ENCODE measurements at regions not wholly inside any gene's neighbourhood (a gene's known extent, or its start where the extent isn't known, plus 50 kb on each side); places are given as distances from the start of the nearest gene placed in this dataset.

- Histone ChIP-seq H3K4me3 (ENCODE audit: low read length) (no peak overlapping the region), H4K20me1 (ENCODE audit: insufficient read depth, low read length) (no peaks in the 10 kb centered on the region), H3K36me3 (replicated peaks; ENCODE audit: insufficient read depth, low read length) (no peaks in the 10 kb centered on the region), H3K27me3 (replicated peaks; ENCODE audit: insufficient read depth, low read length) (no peaks in the 10 kb centered on the region), H3K4me1 (ENCODE audit: low read length) (no peaks in the 10 kb centered on the region), H3K4me2 (ENCODE audit: low read depth, low read length) (no peak overlapping the region), H3K27ac (ENCODE audit: low read length) (no peak overlapping the region), H3K9me3 (replicated peaks; ENCODE audit: insufficient read depth, low read length) (no peaks in the 10 kb centered on the region), H2AFZ (ENCODE audit: low read length) (no peak overlapping the region), H3K9me2 (replicated peaks; ENCODE audit: insufficient read depth, low read length) (no peaks in the 10 kb centered on the region), H3F3A (ENCODE audit: insufficient read depth, low read length) (no peaks in the 10 kb centered on the region), H3K9ac (ENCODE audit: low read length) (no peak overlapping the region), H3K79me2 (ENCODE audit: low read length) (no peaks in the 10 kb centered on the region)
- TF ChIP-seq, protein P1, sequence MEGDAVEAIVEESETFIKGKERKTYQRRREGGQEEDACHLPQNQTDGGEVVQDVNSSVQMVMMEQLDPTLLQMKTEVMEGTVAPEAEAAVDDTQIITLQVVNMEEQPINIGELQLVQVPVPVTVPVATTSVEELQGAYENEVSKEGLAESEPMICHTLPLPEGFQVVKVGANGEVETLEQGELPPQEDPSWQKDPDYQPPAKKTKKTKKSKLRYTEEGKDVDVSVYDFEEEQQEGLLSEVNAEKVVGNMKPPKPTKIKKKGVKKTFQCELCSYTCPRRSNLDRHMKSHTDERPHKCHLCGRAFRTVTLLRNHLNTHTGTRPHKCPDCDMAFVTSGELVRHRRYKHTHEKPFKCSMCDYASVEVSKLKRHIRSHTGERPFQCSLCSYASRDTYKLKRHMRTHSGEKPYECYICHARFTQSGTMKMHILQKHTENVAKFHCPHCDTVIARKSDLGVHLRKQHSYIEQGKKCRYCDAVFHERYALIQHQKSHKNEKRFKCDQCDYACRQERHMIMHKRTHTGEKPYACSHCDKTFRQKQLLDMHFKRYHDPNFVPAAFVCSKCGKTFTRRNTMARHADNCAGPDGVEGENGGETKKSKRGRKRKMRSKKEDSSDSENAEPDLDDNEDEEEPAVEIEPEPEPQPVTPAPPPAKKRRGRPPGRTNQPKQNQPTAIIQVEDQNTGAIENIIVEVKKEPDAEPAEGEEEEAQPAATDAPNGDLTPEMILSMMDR (IDR thresholded peaks at IDR 0.05; ENCODE audit: low read length) = no peak
- TF ChIP-seq EZH2phosphoT487 (IDR thresholded peaks at IDR 0.05; ENCODE audit: low read length) (no peak), EZH2 (optimal IDR thresholded peaks at IDR 0.05; ENCODE audit: low read depth, low read length) (no peak)
- no peak for DNase-seq
Observed at GRCh38 chr13:62964522-62964921, 1548.9 kb upstream of the PCDH20 start.

- H3F3A ChIP-seq (ENCODE audit: insufficient read depth, low read length) = no peaks in the 10 kb centered on the region
- H4K20me1 ChIP-seq (ENCODE audit: insufficient read depth, low read length) = no peaks in the 10 kb centered on the region
- H3K9ac ChIP-seq (ENCODE audit: low read length) = no peak overlapping the region
- TF ChIP-seq EZH2 (optimal IDR thresholded peaks at IDR 0.05; ENCODE audit: low read depth, low read length) = no peak
- TF ChIP-seq, protein P1 (IDR thresholded peaks at IDR 0.05; ENCODE audit: low read length) = no peak
- TF ChIP-seq EZH2phosphoT487 (IDR thresholded peaks at IDR 0.05; ENCODE audit: low read length) = no peak
- H3K27me3 ChIP-seq (replicated peaks; ENCODE audit: insufficient read depth, low read length) = no peaks in the 10 kb centered on the region
- no peaks in the 10 kb centered on the region for H3K9me3 ChIP-seq (replicated peaks; ENCODE audit: insufficient read depth, low read length)
- H2AFZ ChIP-seq (ENCODE audit: low read length) = no peak overlapping the region
- no peak for DNase-seq
- no peak overlapping the region for H3K4me2 ChIP-seq (ENCODE audit: low read depth, low read length)
- no peaks in the 10 kb centered on the region for H3K36me3 ChIP-seq (replicated peaks; ENCODE audit: insufficient read depth, low read length)
- H3K9me2 ChIP-seq (replicated peaks; ENCODE audit: insufficient read depth, low read length) = no peaks in the 10 kb centered on the region
- no peak overlapping the region for H3K27ac ChIP-seq (ENCODE audit: low read length)
- no peak overlapping the region for H3K4me3 ChIP-seq (ENCODE audit: low read length)
- H3K79me2 ChIP-seq (ENCODE audit: low read length) = no peaks in the 10 kb centered on the region
- H3K4me1 ChIP-seq (ENCODE audit: low read length) = no peaks in the 10 kb centered on the region
Observed at GRCh38 chr13:62960723-62961122, 1545.1 kb upstream of the PCDH20 start.

DNA sequence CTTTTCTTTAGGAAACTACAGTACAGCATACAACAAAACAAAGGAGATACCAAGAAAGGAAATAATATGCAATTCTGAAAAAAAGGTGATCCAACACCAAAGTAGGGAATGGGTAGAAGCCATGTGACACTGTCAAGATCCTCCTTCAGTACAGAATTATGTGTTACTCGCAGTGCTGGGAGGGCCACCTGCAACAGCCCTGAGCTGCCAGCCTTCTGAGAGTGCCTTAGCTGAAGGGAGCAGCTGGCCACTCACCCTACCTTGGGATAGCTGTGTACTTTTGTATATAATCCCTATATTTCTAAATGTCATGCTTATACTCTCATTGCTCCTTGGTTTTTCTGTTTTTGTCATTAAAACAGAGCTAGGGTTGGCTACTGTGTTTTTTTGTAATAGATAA lies 1518.2 kb upstream of the PCDH20 start:
- Histone ChIP-seq H3K36me3 (replicated peaks; ENCODE audit: insufficient read depth, low read length) (no peaks in the 10 kb centered on the region), H4K20me1 (ENCODE audit: insufficient read depth, low read length) (no peaks in the 10 kb centered on the region), H2AFZ (ENCODE audit: low read length) (no peak overlapping the region), H3K4me1 (ENCODE audit: low read length) (no peaks in the 10 kb centered on the region), H3K27ac (ENCODE audit: low read length) (no peak overlapping the region), H3K79me2 (ENCODE audit: low read length) (no peaks in the 10 kb centered on the region), H3K27me3 (replicated peaks; ENCODE audit: insufficient read depth, low read length) (no peaks in the 10 kb centered on the region), H3K9me3 (replicated peaks; ENCODE audit: insufficient read depth, low read length) (no peaks in the 10 kb centered on the region), H3K4me2 (ENCODE audit: low read depth, low read length) (no peak overlapping the region), H3K4me3 (ENCODE audit: low read length) (no peak overlapping the region), H3K9me2 (replicated peaks; ENCODE audit: insufficient read depth, low read length) (no peaks in the 10 kb centered on the region), H3K9ac (ENCODE audit: low read length) (no peak overlapping the region), H3F3A (ENCODE audit: insufficient read depth, low read length) (no peaks in the 10 kb centered on the region)
- DNase-seq = no peak
- no peak for TF ChIP-seq EZH2 (optimal IDR thresholded peaks at IDR 0.05; ENCODE audit: low read depth, low read length)
- no peak for TF ChIP-seq EZH2phosphoT487 (IDR thresholded peaks at IDR 0.05; ENCODE audit: low read length)
- TF ChIP-seq, protein P1 (IDR thresholded peaks at IDR 0.05; ENCODE audit: low read length) = no peak

Measured in MM.1S (cell line).